ENCODE measurements at regions not wholly inside any gene's neighbourhood (a gene's known extent, or its start where the extent isn't known, plus 50 kb on each side); places are given as distances from the start of the nearest gene placed in this dataset.

DNA sequence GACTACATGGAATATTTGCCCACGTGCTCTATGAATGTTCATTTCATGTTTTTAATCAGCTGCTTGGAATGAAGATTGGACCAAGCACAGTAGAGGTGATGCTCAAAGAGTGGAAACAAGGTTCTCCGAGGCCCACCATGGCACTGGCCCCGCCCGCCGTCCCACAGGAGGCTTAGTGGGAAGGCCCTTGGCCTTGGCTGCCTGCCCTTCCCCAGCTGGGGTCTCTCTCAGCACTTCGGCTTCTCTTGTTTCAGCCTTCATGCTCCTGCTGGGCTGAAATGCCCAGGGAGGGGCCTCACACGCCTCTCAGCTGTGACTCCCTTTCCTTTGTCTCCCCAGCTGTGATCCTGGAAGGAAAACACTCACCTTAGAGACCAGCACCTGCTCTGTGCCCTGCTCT lies 833.2 kb downstream of the GALR1 start (continued):
- no peak for TF ChIP-seq STAT6 (CRISPR knock-in tag; IDR thresholded peaks at IDR 0.05; ENCODE audit: borderline replicate concordance)
- no peak for TF ChIP-seq KDM5B (CRISPR knock-in tag; IDR thresholded peaks at IDR 0.05; ENCODE audit: borderline replicate concordance)
- no peak for TF ChIP-seq MAFG (CRISPR knock-in tag; IDR thresholded peaks at IDR 0.05)
- no peak for TF ChIP-seq REPIN1 (CRISPR knock-in tag; IDR thresholded peaks at IDR 0.05; ENCODE audit: borderline replicate concordance, low read depth)

DNA sequence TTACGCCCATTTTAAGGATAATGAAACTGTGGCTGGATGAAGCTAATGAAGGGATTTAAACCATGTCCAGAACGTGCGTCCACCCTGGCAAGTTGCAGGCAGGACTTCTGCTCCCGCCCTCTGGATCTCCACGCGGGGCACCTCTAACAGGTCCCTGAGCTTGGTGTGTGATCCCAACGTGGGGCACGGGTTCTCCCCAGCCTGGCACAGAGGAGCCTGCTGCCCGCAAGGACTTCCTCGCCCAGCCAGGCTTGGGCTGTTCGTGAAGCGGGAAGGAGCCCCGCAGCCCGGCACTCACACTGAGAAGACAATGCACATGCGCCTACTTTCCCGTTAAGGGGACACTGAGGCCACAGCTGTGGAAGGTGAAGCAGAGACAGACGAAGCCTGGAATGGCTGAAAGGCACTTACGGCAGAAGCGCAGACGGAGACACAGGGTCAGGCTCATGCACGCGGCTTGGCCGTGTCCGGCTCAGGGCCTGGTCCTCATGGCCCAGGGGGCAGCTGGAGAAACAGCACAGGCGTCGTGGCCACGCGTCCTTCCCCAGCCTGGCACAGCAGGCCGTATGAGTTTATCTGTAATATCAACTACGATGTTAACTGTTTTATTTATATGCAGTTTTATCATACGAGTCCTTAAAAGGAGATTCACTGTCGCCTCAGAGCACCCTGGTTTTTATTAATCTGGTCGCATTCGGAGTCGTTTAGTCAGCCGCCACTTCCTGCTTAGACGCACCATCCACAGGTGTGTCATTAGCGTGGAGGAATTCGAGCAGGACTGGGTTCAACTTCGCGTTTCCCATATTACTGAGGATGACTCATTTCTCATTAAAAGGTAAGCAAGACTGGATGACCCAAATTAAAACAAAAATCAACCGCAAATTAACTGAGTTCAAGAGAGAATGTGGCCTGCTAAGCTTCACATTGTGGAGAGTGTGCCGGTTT lies 835.9 kb downstream of the GALR1 start:
- H3K4me2 ChIP-seq (ENCODE audit: low read depth, low read length) = no peak overlapping the region
- no peak for DNase-seq (ENCODE audit: low spot score)
- ChIA-PET POLR2A (no interaction called here), CTCF (ENCODE audit: low intra/inter-chr PET ratio, low total read pairs) (no interaction called here)
- intact Hi-C loops (cut with micrococcal nuclease; ENCODE audit: unreplicated experiment) (no loop called here), in situ Hi-C loops (cut with HindIII; ENCODE audit: extremely low pct_ligation_motif_present, low pct_unique_long_range_greater_than_20kb) (no loop called here)
- no peak overlapping the region for H2AFZ ChIP-seq (ENCODE audit: low read length)
- H3K36me3 ChIP-seq (replicated peaks in 1 of 2; ENCODE audit: control insufficient read depth in 1 of 2, insufficient read depth in 2 of 2, low read length in 2 of 2) = no peaks in the 10 kb centered on the region
- H3K9ac ChIP-seq (ENCODE audit: insufficient read depth, low read depth, low read length) = no peak overlapping the region
- FAIRE-seq = no peak
- 53% methylated on average over 27 of the region's 43 CpGs for WGBS (ENCODE audit: low lambda C conversion rate)
- no peaks in the 10 kb centered on the region for H4K20me1 ChIP-seq (ENCODE audit: insufficient read depth, low read length)
- no peaks in the 10 kb centered on the region for H3K79me2 ChIP-seq (ENCODE audit: insufficient read depth, low read length)
- H3K9me3 ChIP-seq (ENCODE audit: low read length) = no peaks in the 10 kb centered on the region
- no TSS peak for BruUV-seq (replicated peaks)
- TF ChIP-seq NFRKB (IDR thresholded peaks at IDR 0.05) = no peak
- no peak for TF ChIP-seq CHD2 (IDR thresholded peaks at IDR 0.05; ENCODE audit: low read depth, low read length)
- no peak for TF ChIP-seq ZNF530 (CRISPR knock-in tag; IDR thresholded peaks at IDR 0.05; ENCODE audit: low read depth)
- TF ChIP-seq, protein P1, sequence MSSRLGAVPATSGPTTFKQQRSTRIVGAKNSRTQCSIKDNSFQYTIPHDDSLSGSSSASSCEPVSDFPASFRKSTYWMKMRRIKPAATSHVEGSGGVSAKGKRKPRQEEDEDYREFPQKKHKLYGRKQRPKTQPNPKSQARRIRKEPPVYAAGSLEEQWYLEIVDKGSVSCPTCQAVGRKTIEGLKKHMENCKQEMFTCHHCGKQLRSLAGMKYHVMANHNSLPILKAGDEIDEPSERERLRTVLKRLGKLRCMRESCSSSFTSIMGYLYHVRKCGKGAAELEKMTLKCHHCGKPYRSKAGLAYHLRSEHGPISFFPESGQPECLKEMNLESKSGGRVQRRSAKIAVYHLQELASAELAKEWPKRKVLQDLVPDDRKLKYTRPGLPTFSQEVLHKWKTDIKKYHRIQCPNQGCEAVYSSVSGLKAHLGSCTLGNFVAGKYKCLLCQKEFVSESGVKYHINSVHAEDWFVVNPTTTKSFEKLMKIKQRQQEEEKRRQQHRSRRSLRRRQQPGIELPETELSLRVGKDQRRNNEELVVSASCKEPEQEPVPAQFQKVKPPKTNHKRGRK (CRISPR knock-in tag; IDR thresholded peaks at IDR 0.05) = no peak
- TF ChIP-seq ZNF589 (CRISPR knock-in tag; conservative IDR thresholded peaks at IDR 0.05) = no peak
- TF ChIP-seq GZF1 (CRISPR knock-in tag; IDR thresholded peaks at IDR 0.05) = no peak
- H3K27ac ChIP-seq (ENCODE audit: extremely low read length, insufficient read depth, low read length) = no peak overlapping the region
- H3K4me3 ChIP-seq (replicated peaks in 1 of 3; ENCODE audit: insufficient read depth in 1 of 3, low read depth in 2 of 3, low read length in 3 of 3) = no peak overlapping the region
- ATAC-seq = no peak
- no peaks in the 10 kb centered on the region for H3K4me1 ChIP-seq (ENCODE audit: insufficient read depth, low read length)
- peaks cover 0 to 39% of the 10 kb centered on the region in 2 experiments; a peak in 3 of 5 replicates for H3K27me3 ChIP-seq (ENCODE audit: control insufficient read depth in 1 of 2, insufficient read depth in 2 of 2, low read length in 2 of 2)

All from HepG2 (cell line).